ENCODE measurements at regions not wholly inside any gene's neighbourhood (a gene's known extent, or its start where the extent isn't known, plus 50 kb on each side); places are given as distances from the start of the nearest gene placed in this dataset.

DNA sequence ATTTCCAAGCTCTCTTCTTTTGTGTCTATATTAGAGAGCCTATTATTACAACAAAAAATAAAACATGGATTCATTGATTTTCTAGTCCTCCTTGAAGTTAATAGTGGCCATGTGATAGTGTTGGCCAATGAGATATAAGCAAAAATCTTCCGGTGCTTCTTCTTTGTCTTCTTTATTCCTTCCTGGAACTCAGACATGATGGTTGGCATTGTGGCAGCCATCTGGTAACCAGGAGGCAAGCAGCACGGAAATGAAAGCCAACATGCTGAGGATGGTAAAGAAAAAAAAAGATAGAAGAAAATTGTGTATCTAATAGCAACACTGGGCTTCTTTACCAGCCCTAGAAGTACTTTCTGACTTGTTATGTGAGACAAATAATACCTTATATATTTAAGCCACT is 50.8 kb upstream of the SEL1L start:
- H3K9me3 ChIP-seq: no peaks in the 10 kb centered on the region
- no peak overlapping the region for H3K4me3 ChIP-seq (ENCODE audit: control insufficient read depth in 1 of 2, extremely low read depth in 1 of 2, low read length in 1 of 2)
- H3K27me3 ChIP-seq (replicated peaks in 1 of 2; ENCODE audit: control insufficient read depth in 2 of 2, extremely low read depth in 1 of 2, insufficient read depth in 2 of 2, low read length in 1 of 2): no peaks in the 10 kb centered on the region
- H3K36me3 ChIP-seq (ENCODE audit: control insufficient read depth in 2 of 2, extremely low read depth in 1 of 2, insufficient read depth in 1 of 2, low read length in 1 of 2): no peaks in the 10 kb centered on the region
- H3K9me3 Mint-ChIP-seq: peaks cover 0 to 4% (median 4%) of the 10 kb centered on the region in 3 donors
- no peak overlapping the region for H3K27ac ChIP-seq (ENCODE audit: low read length)
- ChIA-PET CTCF (no interaction called here), POLR2A (no interaction called here)
- peaks cover 4 to 19% of the 10 kb centered on the region in 2 donors for H3K27me3 Mint-ChIP-seq
- WGBS (ENCODE audit: insufficient coverage): 100% methylated on average over 1 of the region's 2 CpGs
- ATAC-seq (replicated peaks in 1 of 4) (no peak), DNase-seq (no peak)
- H3K4me1 Mint-ChIP-seq: no peaks in the 10 kb centered on the region
- H3K27ac Mint-ChIP-seq: no peak overlapping the region
- H3K36me3 Mint-ChIP-seq: no peaks in the 10 kb centered on the region
- no peaks in the 10 kb centered on the region for H3K4me1 ChIP-seq (ENCODE audit: control insufficient read depth in 1 of 2, extremely low read depth in 1 of 2, insufficient read depth in 2 of 2, low read length in 2 of 2)
- H3K4me3 Mint-ChIP-seq: no peak overlapping the region

DNA sequence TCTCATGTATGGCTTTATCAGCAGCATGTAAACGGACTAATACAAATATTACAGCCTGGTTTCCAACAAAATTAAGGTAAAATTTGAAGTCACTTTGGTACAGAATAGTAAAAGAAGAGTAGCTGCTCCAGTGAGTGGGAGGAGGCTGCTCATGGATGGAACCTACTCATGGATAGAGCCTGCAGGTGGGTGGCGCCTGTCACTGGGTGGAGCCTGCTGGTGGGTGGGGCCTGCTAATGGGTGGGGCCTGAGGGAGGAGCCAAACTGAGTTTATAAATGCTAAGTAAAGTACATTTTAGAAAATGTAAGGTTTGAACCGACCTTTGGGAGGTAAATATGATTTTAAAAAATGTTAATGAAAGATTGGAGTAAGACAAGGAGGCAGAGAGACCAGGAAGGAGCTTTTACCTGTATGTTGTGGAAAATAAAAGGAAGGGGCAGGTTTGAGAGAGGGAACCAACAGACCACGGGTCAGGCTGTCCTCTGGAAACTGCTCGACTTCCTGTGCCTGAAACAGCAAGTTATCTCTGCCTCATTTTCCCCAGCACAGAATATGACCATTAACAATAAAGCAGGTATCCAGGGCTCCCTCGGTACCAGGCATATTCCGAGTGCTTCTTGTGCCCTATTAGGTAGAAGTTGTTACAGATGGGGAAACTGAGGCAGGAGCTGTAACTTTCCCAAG is 55.9 kb upstream of the SEL1L start:
- ATAC-seq (replicated peaks in 1 of 4) (no peak), DNase-seq (no peak)
- H3K27ac Mint-ChIP-seq: no peak overlapping the region
- Histone ChIP-seq H3K27ac (ENCODE audit: low read length) (no peak overlapping the region), H3K4me3 (ENCODE audit: control insufficient read depth in 1 of 2, extremely low read depth in 1 of 2, low read length in 1 of 2) (no peak overlapping the region), H3K27me3 (replicated peaks in 1 of 2; ENCODE audit: control insufficient read depth in 2 of 2, extremely low read depth in 1 of 2, insufficient read depth in 2 of 2, low read length in 1 of 2) (peaks cover 0 to 6% of the 10 kb centered on the region in 2 experiments), H3K9me3 (no peaks in the 10 kb centered on the region), H3K36me3 (ENCODE audit: control insufficient read depth in 2 of 2, extremely low read depth in 1 of 2, insufficient read depth in 1 of 2, low read length in 1 of 2) (no peaks in the 10 kb centered on the region), H3K4me1 (ENCODE audit: control insufficient read depth in 1 of 2, extremely low read depth in 1 of 2, insufficient read depth in 2 of 2, low read length in 2 of 2) (no peaks in the 10 kb centered on the region)
- 100% methylated on average over 1 of the region's 7 CpGs for WGBS (ENCODE audit: insufficient coverage)
- peaks cover 3 to 21% of the 10 kb centered on the region in 2 donors for H3K27me3 Mint-ChIP-seq
- POLR2A ChIA-PET: no interaction called here
- no peaks in the 10 kb centered on the region for H3K4me1 Mint-ChIP-seq
- no peaks in the 10 kb centered on the region for H3K36me3 Mint-ChIP-seq
- no peak overlapping the region for H3K4me3 Mint-ChIP-seq
- H3K9me3 Mint-ChIP-seq: no peaks in the 10 kb centered on the region
- CTCF ChIA-PET: no interaction called here

DNA sequence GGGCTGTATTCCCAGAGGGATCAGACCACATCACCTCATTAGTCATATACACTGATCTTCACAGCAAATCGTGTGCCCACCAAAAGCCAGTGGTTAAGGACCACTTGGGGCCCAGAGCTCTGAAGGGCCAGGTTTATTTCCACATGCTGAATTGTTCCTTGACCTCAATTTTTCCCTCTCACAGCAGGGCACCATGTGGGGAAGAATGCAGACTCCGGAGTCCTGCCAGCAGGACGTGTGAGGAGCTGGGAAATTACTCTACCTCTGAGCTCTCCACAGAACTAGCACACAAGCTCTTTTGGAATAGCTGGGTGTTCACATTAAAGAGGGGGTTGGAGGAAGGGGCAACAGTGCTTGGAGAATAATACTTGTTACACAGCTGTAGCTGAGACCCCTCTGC is 57.6 kb upstream of the SEL1L start:
- ChIA-PET POLR2A (no interaction called here), CTCF (no interaction called here)
- peaks cover 3 to 14% of the 10 kb centered on the region in 2 donors for H3K27me3 Mint-ChIP-seq

DNA sequence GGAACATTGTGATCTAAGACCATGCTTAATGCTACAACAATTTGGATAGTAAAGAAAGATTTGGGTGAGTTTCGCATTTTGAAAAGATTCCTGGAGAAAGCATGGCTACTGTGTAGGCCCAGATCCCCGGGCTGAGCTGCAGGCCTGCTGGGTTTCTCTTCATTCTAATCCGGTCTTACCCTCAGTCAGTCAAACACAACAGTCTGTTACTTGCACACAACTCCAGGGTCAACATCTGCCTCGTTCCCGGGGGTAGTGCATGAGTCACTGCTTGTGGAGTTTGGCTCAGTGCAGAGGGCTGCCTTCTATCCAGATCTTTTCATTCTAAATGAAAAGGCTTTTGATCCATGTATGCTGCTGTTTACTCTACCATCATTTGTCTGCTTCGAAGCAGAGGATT is 60.4 kb upstream of the SEL1L start:
- POLR2A ChIA-PET: no interaction called here

More for the DNA sequence above, 57.6 kb upstream of the SEL1L start:
- H3K4me3 ChIP-seq (ENCODE audit: control insufficient read depth in 1 of 2, extremely low read depth in 1 of 2, low read length in 1 of 2): no peak overlapping the region
- H3K4me1 ChIP-seq (ENCODE audit: control insufficient read depth in 1 of 2, extremely low read depth in 1 of 2, insufficient read depth in 2 of 2, low read length in 2 of 2): no peaks in the 10 kb centered on the region
- no CpG with 5 or more reads among the region's 3 CpGs for WGBS (ENCODE audit: insufficient coverage)
- no peak overlapping the region for H3K4me3 Mint-ChIP-seq
- no peaks in the 10 kb centered on the region for H3K9me3 ChIP-seq
- H3K27me3 ChIP-seq (replicated peaks in 1 of 2; ENCODE audit: control insufficient read depth in 2 of 2, extremely low read depth in 1 of 2, insufficient read depth in 2 of 2, low read length in 1 of 2): peaks cover 0 to 6% of the 10 kb centered on the region in 2 experiments
- no peak overlapping the region for H3K27ac ChIP-seq (ENCODE audit: low read length)
- no peak overlapping the region for H3K27ac Mint-ChIP-seq
- H3K36me3 Mint-ChIP-seq: no peaks in the 10 kb centered on the region
- H3K36me3 ChIP-seq (ENCODE audit: control insufficient read depth in 2 of 2, extremely low read depth in 1 of 2, insufficient read depth in 1 of 2, low read length in 1 of 2): no peaks in the 10 kb centered on the region
- H3K9me3 Mint-ChIP-seq: no peaks in the 10 kb centered on the region
- no peak for DNase-seq
- ATAC-seq (replicated peaks in 1 of 4): no peak
- no peaks in the 10 kb centered on the region for H3K4me1 Mint-ChIP-seq

DNA sequence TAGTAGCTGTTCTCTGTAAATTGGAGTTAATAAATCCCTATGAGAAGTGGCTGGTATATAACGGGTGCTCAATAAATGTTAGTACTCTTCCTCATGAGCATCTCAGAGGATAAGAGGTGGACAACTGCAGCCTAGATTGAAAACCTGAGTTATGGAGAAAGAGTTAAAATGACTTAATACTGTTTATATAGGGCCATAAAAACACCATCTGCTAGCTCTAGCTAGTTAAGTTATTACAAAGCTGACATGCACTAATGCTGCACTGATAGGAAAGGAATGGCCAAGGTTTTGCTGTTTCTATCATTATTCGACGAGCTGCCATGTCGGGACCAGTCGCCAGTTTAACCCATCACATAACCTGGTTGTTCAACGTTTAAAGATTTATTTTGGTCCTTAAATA is 72.0 kb upstream of the SEL1L start:
- ATAC-seq (replicated peaks in 1 of 4) (no peak), DNase-seq (no peak)
- CTCF ChIA-PET: no interaction called here
- no peaks in the 10 kb centered on the region for H3K36me3 Mint-ChIP-seq
- Histone ChIP-seq H3K27ac (ENCODE audit: low read length) (no peak overlapping the region), H3K27me3 (replicated peaks in 1 of 2; ENCODE audit: control insufficient read depth in 2 of 2, extremely low read depth in 1 of 2, insufficient read depth in 2 of 2, low read length in 1 of 2) (no peaks in the 10 kb centered on the region), H3K9me3 (no peaks in the 10 kb centered on the region), H3K4me1 (ENCODE audit: control insufficient read depth in 1 of 2, extremely low read depth in 1 of 2, insufficient read depth in 2 of 2, low read length in 2 of 2) (no peaks in the 10 kb centered on the region), H3K4me3 (ENCODE audit: control insufficient read depth in 1 of 2, extremely low read depth in 1 of 2, low read length in 1 of 2) (no peak overlapping the region), H3K36me3 (ENCODE audit: control insufficient read depth in 2 of 2, extremely low read depth in 1 of 2, insufficient read depth in 1 of 2, low read length in 1 of 2) (no peaks in the 10 kb centered on the region)
- no peak overlapping the region for H3K27ac Mint-ChIP-seq
- peaks cover 0 to 1% (median 0%) of the 10 kb centered on the region in 3 donors for H3K9me3 Mint-ChIP-seq
- no CpG with 5 or more reads among the region's 6 CpGs for WGBS (ENCODE audit: insufficient coverage)
- POLR2A ChIA-PET: no interaction called here
- H3K27me3 Mint-ChIP-seq: peaks cover 12% of the 10 kb centered on the region in 2 donors
- H3K4me3 Mint-ChIP-seq: no peak overlapping the region
- no peaks in the 10 kb centered on the region for H3K4me1 Mint-ChIP-seq

More for the DNA sequence above, 60.4 kb upstream of the SEL1L start:
- WGBS (ENCODE audit: insufficient coverage): 67% methylated on average over 3 of the region's 6 CpGs
- Mint-ChIP-seq H3K4me1 (no peaks in the 10 kb centered on the region), H3K27me3 (peaks cover 5 to 21% of the 10 kb centered on the region in 2 donors), H3K36me3 (no peaks in the 10 kb centered on the region), H3K27ac (no peak overlapping the region), H3K4me3 (no peak overlapping the region), H3K9me3 (no peaks in the 10 kb centered on the region)
- H3K36me3 ChIP-seq (ENCODE audit: control insufficient read depth in 2 of 2, extremely low read depth in 1 of 2, insufficient read depth in 1 of 2, low read length in 1 of 2): no peaks in the 10 kb centered on the region
- CTCF ChIA-PET: no interaction called here
- no peak for ATAC-seq (replicated peaks in 1 of 4)
- H3K9me3 ChIP-seq: no peaks in the 10 kb centered on the region
- peaks cover 0 to 6% of the 10 kb centered on the region in 2 experiments for H3K27me3 ChIP-seq (replicated peaks in 1 of 2; ENCODE audit: control insufficient read depth in 2 of 2, extremely low read depth in 1 of 2, insufficient read depth in 2 of 2, low read length in 1 of 2)
- DNase-seq: no peak
- H3K27ac ChIP-seq (ENCODE audit: low read length): no peak overlapping the region
- no peaks in the 10 kb centered on the region for H3K4me1 ChIP-seq (ENCODE audit: control insufficient read depth in 1 of 2, extremely low read depth in 1 of 2, insufficient read depth in 2 of 2, low read length in 2 of 2)
- H3K4me3 ChIP-seq (ENCODE audit: control insufficient read depth in 1 of 2, extremely low read depth in 1 of 2, low read length in 1 of 2): no peak overlapping the region

DNA sequence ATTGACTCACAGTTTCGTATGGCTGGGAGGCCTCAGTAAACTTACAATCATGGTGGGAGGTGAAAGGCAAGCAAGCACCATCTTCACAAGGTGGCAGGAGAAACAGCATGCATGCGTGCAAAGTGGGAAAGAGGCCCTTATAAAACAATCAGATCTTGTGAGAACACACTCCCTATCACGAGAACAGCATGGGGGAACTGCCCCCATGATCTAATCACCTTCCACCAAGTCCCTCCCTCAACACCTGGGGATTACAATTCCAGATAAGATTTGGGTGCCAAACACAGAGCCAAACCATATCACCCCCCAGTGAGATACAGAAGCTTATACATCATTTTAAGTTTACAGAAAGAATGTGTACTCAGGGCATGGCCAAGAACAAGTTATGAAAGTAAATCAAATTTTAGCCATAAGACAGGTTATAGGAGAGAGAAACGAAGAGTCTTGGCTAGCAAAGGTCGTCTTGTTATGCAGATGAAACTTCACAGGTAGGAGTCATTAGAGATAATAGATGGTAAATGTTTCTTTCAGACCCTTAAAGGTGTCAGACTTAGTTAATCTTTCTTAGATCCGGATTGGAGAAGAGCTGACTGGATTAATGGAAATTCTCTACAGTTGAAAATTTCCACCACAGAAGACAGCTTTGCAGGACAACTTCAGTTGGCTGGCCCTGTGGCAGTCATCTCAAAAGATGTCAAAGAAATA is 79.8 kb upstream of the SEL1L start:
- Mint-ChIP-seq H3K4me1 (no peaks in the 10 kb centered on the region), H3K27me3 (no peaks in the 10 kb centered on the region), H3K27ac (no peak overlapping the region), H3K9me3 (peaks cover 0 to 3% (median 0%) of the 10 kb centered on the region in 3 donors), H3K4me3 (no peak overlapping the region), H3K36me3 (no peaks in the 10 kb centered on the region)
- POLR2A ChIA-PET: no interaction called here
- 60% methylated on average over 2 of the region's 6 CpGs for WGBS (ENCODE audit: insufficient coverage)
- DNase-seq: no peak
- no peaks in the 10 kb centered on the region for H3K4me1 ChIP-seq (ENCODE audit: control insufficient read depth in 1 of 2, extremely low read depth in 1 of 2, insufficient read depth in 2 of 2, low read length in 2 of 2)
- H3K36me3 ChIP-seq (ENCODE audit: control insufficient read depth in 2 of 2, extremely low read depth in 1 of 2, insufficient read depth in 1 of 2, low read length in 1 of 2): no peaks in the 10 kb centered on the region
- no peak for ATAC-seq (replicated peaks in 1 of 4)
- H3K9me3 ChIP-seq: no peaks in the 10 kb centered on the region
- CTCF ChIA-PET: interaction anchor here in 1 of 2 donors (0.6 kb wide), 1 partner anchor 39 kb away, joined by 4 read pairs; no protein-coding TSS in a partner anchor
- H3K27me3 ChIP-seq (replicated peaks in 1 of 2; ENCODE audit: control insufficient read depth in 2 of 2, extremely low read depth in 1 of 2, insufficient read depth in 2 of 2, low read length in 1 of 2): peaks cover 0 to 2% of the 10 kb centered on the region in 2 experiments
- H3K4me3 ChIP-seq (ENCODE audit: control insufficient read depth in 1 of 2, extremely low read depth in 1 of 2, low read length in 1 of 2): no peak overlapping the region
- no peak overlapping the region for H3K27ac ChIP-seq (ENCODE audit: low read length)
